Ectodermal cell (in vitro differentiated cells): ENCODE measurements at regions not wholly inside any gene's neighbourhood (a gene's known extent, or its start where the extent isn't known, plus 50 kb on each side); places are given as distances from the start of the nearest gene placed in this dataset.

ENCODE experiments used
- H3K27ac ChIP-seq: 2 replicates; pipeline ENCODE4 v1.7.0; 2013; ENCODE audit warnings: mild to moderate bottlenecking, low read depth, low read length; ENCODE audit not compliant: insufficient read depth, poor library complexity, severe bottlenecking
- H3K27me3 ChIP-seq: 2 replicates; pipeline ENCODE4 v1.7.0; 2013; ENCODE audit warnings: mild to moderate bottlenecking, low read length; ENCODE audit not compliant: insufficient read depth, control insufficient read depth, poor library complexity, severe bottlenecking
- H3K36me3 ChIP-seq: one replicate; pipeline ENCODE4 v1.7.0; 2013; ENCODE audit warnings: low read length; ENCODE audit not compliant: control insufficient read depth, insufficient read depth
- H3K4me1 ChIP-seq: one replicate; pipeline ENCODE4 v1.7.0; 2013; ENCODE audit warnings: low read length; ENCODE audit not compliant: control insufficient read depth, insufficient read depth
- H3K4me3 ChIP-seq: 2 replicates; pipeline ENCODE4 v1.7.0; 2013; ENCODE audit warnings: low read depth, low read length, control low read depth; ENCODE audit not compliant: insufficient read depth
- H3K9me3 ChIP-seq: 2 replicates; pipeline ENCODE4 v1.7.0; 2013; ENCODE audit warnings: mild to moderate bottlenecking, low read length, moderate library complexity; ENCODE audit not compliant: control insufficient read depth
- WGBS, 2 experiments: methylation state at CpG; one replicate each; pipeline ENCODE4 v1.1.7; 2013; ENCODE audit warnings: missing lambda C conversion rate in 2 of 2; 5-methylcytosine and 5-hydroxymethylcytosine counted together

DNA sequence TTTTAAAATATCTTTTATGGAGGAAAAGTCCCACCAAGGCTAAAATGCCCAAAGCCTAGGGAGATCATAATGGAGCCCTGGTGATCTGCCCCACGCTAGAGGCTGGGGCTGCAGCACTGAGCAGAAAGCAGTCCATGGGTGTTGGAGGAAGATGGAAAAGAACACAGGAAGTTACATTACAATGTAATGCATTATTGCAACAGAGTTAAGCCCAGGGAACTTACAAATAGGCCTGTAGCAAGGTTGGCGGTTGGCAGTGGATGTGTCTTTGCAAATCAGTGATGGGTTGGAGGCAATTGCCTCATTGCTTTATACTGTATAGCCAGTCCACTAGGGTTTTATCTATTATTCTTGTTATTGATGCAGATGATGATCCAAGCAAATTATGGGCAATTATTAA lies 399.9 kb downstream of the NDFIP2 start:
- H3K4me3 ChIP-seq, result no peak overlapping the region
- no peak overlapping the region for H3K27ac ChIP-seq
- H3K36me3 ChIP-seq, result no peaks in the 10 kb centered on the region
- H3K4me1 ChIP-seq, result peaks cover 13% of the 10 kb centered on the region
- H3K27me3 ChIP-seq, result no peaks in the 10 kb centered on the region
- no peaks in the 10 kb centered on the region for H3K9me3 ChIP-seq
- WGBS, 2 experiments, result 95 to 96% methylated on average over 2 of the region's 2 CpGs

DNA sequence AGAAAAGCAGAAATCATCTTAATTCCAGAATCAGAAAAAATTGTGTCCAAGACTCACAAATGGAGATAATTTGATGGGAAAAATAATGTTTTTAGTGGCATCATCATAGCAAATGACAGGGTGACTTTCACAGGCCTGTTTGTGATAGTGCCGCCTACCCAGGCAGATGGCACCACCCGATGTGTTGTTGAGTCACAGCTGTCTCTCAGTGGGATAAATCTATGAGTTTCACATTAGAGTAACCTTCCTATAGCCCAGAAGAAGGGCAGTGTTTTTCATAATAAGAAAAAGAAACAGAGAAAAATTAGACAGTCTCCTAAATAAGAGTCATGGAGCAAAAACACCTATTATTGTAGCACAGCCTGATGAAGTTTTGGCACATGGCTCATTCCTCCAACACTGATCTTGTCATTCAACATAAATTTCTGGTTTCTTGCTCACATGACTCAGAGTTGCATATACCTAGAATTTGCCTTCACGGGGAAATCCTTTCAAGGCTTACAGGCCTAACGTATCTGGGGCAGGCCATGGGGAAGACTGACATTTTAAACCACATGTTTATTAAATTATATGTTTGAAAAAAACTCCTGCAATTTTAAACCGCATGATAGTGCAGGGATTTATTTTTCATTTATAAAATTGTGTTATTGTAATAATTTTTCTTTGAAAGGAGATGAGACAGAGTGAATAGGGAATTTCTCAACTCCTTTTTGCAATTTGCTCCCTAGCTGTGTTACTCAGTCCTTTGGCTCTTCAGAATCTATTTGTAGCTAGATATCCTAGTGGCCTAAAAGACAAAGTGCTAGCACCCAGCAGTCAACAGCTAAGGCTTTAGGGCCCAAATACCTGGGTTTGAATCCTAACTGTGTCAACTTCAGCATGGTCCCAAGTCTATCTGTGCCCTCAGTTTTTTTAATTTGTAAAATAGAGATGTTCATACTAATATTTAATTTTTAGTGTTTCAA lies 393.7 kb downstream of the NDFIP2 start:
- Histone ChIP-seq H3K36me3 (no peaks in the 10 kb centered on the region), H3K4me3 (no peak overlapping the region), H3K4me1 (no peaks in the 10 kb centered on the region), H3K27me3 (no peaks in the 10 kb centered on the region), H3K9me3 (no peaks in the 10 kb centered on the region), H3K27ac (no peak overlapping the region)
- WGBS, 2 experiments, result 77 to 97% methylated on average over 3 to 5 of the region's 5 CpGs

DNA sequence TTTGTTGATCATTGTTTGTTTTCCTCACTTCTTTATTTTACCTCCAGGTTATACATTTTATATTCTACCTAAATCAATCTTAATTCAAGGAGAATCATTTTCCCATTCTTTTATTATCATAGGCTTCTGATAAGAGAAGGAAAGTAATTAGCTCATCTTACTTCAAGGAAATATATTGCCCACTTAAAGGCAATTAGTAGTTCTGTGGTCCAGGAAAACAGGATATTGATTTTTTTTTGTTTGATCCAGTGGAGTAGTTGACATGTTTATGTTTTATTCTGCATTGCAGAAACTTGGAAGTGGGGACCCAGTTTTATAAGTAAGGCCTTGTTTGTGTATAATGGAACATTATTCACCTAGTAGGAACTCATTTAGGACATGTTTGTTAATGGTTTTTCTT lies 390.6 kb downstream of the NDFIP2 start:
- H3K4me1 ChIP-seq, result peaks cover 3% of the 10 kb centered on the region
- H3K27ac ChIP-seq, result no peak overlapping the region
- no peaks in the 10 kb centered on the region for H3K9me3 ChIP-seq
- H3K27me3 ChIP-seq, result no peaks in the 10 kb centered on the region
- no peak overlapping the region for H3K4me3 ChIP-seq
- H3K36me3 ChIP-seq, result no peaks in the 10 kb centered on the region

DNA sequence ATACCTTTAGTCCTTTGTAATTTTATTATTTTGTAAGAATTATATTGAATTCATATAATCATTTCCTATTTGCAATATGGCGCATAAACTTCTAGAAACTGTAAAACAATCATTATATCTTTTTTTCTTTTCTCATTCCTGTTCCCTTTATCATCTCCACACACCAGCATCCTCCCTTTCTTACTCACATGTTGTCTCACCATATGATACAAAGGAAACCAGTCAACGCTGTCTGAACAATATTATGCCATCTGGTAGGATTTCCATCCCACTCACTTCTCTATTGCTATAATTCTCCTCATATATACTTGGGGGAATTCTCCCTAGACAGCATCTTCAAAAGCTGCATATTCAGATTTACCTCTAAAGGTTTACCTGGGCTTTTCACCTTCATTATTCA lies 389.8 kb downstream of the NDFIP2 start:
- Histone ChIP-seq H3K9me3 (no peaks in the 10 kb centered on the region), H3K4me1 (peaks cover 3% of the 10 kb centered on the region), H3K36me3 (no peaks in the 10 kb centered on the region), H3K27me3 (no peaks in the 10 kb centered on the region), H3K27ac (no peak overlapping the region), H3K4me3 (no peak overlapping the region)
- WGBS, 2 experiments, result 91 to 97% methylated on average over 2 of the region's 2 CpGs

DNA sequence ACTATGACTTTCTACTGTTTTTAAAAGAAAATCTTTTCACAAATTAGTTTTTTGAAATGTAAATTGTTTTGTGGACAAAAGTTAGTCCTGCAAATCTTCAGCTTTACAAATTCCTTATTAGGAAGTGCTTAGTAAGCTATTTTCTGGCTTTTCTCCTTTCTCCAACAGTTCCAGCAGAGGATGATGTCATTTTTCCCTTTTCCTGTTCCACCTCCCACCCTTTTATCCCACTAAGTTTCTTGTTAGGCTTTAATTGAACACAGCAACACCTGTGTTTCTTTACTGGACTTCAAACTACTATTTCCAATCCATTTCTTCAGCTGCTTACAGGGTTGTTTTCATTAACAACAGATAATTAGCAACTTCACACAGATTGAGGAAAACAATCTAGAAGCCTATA lies 389.2 kb downstream of the NDFIP2 start:
- Histone ChIP-seq H3K27me3 (no peaks in the 10 kb centered on the region), H3K9me3 (no peaks in the 10 kb centered on the region), H3K4me1 (peaks cover 3% of the 10 kb centered on the region), H3K4me3 (no peak overlapping the region), H3K36me3 (no peaks in the 10 kb centered on the region), H3K27ac (no peak overlapping the region)

DNA sequence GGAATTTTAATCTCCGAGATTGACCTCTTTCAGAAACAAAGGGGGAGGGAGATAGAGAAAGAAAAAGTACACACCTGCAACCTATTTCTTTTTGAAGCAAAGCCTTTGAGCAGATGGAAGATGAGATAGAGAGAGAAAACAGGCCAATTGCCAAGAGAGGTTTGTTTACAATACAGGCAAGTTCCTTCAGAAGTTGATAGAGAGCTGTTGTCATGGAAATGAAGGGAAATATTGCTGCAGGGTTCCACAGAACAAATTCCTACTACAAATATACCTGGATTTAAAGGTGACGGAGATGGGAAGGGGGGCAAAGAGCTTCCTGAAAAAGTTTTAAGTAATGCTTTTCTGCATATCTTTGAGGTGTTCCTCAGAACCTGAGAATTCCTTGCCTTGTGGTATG lies 388.4 kb downstream of the NDFIP2 start:
- Histone ChIP-seq H3K27ac (no peak overlapping the region), H3K9me3 (no peaks in the 10 kb centered on the region), H3K4me1 (peaks cover 3% of the 10 kb centered on the region), H3K36me3 (no peaks in the 10 kb centered on the region), H3K27me3 (no peaks in the 10 kb centered on the region), H3K4me3 (no peak overlapping the region)
- WGBS, 2 experiments, result 67 to 82% methylated on average over 1 to 2 of the region's 2 CpGs

DNA sequence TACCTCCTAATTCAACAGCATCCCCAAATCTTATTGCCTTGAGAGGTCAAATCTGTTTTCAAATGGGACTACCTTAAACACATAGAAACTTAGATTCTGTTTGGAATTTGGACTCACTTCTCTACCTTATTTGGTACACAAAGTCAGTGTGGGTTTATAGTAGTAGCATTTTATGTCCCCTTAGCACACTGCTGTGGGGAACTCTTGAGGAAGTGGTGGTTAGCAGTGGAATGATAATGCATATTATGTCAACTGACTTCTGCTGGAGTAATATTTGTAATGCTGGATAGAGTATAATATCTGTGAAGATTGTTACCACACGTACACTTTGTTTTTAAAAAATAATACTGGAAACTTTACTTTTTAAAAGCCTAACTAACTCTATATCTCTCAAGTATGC lies 386.3 kb downstream of the NDFIP2 start:
- Histone ChIP-seq H3K9me3 (no peaks in the 10 kb centered on the region), H3K36me3 (no peaks in the 10 kb centered on the region), H3K4me1 (peaks cover 3% of the 10 kb centered on the region), H3K27ac (no peak overlapping the region), H3K4me3 (no peak overlapping the region), H3K27me3 (no peaks in the 10 kb centered on the region)
- 67 to 100% methylated on average over 1 of the region's 1 CpG for WGBS, 2 experiments

DNA sequence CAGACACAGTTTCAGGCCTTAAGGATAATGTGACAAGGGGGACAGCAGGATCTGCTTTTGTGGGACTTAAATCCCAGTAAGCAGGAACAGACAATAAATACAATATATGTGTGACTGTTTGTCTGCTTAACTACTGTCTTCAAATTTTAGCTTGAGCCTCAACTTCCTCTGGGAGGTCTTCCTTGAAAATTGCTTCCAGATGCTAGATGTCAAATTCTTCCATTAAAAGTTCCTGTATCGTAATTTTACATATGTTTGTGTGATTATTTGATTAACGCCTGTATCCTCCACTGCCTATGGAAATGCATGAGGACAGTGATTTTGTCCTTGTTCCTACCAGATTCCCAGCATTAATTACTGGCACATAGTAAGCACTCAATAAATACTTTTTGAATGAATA lies 385.5 kb downstream of the NDFIP2 start:
- H3K4me1 ChIP-seq, result peaks cover 3% of the 10 kb centered on the region
- H3K36me3 ChIP-seq, result no peaks in the 10 kb centered on the region
- H3K4me3 ChIP-seq, result no peak overlapping the region
- no peaks in the 10 kb centered on the region for H3K9me3 ChIP-seq
- WGBS, 2 experiments, result 92 to 100% methylated on average over 2 of the region's 2 CpGs
- H3K27me3 ChIP-seq, result no peaks in the 10 kb centered on the region
- no peak overlapping the region for H3K27ac ChIP-seq

DNA sequence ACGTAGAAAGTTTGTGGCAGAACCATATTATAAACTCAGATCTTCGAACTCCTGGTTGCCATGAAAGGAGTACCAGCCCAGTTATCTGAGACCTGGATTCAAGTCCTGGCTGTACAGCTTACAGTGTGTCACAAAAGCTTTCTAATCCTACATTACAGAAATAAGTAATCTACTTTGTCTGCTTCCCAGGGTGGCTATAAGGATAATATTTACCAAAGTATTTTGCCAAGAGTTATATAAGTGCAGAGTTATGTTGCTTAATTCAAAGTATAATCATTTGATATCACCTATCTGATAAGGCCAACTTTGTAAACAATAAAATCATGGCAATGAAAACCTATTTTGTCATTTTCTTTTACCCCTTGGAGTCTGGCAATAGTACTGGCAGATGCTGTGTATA lies 381.6 kb downstream of the NDFIP2 start:
- no peak overlapping the region for H3K27ac ChIP-seq
- WGBS, 2 experiments, result 92 to 95% methylated on average over 2 of the region's 2 CpGs
- no peaks in the 10 kb centered on the region for H3K36me3 ChIP-seq
- no peaks in the 10 kb centered on the region for H3K9me3 ChIP-seq
- H3K27me3 ChIP-seq, result no peaks in the 10 kb centered on the region
- H3K4me3 ChIP-seq, result no peak overlapping the region
- no peaks in the 10 kb centered on the region for H3K4me1 ChIP-seq

DNA sequence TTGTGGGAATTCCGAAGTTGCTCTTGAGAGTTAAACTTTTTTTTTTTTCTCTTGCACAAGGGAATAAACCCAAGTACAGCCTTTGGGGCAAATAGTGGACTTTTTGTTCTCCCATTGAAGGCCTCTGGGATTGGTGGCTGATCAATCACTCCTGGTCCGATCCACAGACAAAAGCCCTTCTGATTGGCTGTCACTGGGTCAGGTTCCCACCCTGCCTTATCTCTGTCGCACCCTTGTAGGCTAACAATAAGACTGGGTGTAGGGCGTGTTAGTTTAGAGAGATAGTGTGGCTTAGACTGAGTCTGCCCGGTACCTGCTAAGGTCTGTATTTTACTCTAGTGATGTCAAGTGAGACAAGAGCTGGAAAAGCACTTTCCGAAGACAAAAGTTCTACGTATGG lies 380.8 kb downstream of the NDFIP2 start:
- 94% methylated on average over 7 of the region's 7 CpGs for WGBS, 2 experiments
- no peak overlapping the region for H3K4me3 ChIP-seq
- H3K36me3 ChIP-seq, result no peaks in the 10 kb centered on the region

More for the DNA sequence above, 380.8 kb downstream of the NDFIP2 start:
- Histone ChIP-seq H3K27me3 (no peaks in the 10 kb centered on the region), H3K9me3 (no peaks in the 10 kb centered on the region), H3K27ac (no peak overlapping the region), H3K4me1 (no peaks in the 10 kb centered on the region)
